ENCODE measurements at regions not wholly inside any gene's neighbourhood (a gene's known extent, or its start where the extent isn't known, plus 50 kb on each side); places are given as distances from the start of the nearest gene placed in this dataset.
"Not testable (repeated sequence)": the region's sequence is repeated elsewhere in the genome, so short reads cannot be mapped to it uniquely, and the experiment has no call there.

DNA sequence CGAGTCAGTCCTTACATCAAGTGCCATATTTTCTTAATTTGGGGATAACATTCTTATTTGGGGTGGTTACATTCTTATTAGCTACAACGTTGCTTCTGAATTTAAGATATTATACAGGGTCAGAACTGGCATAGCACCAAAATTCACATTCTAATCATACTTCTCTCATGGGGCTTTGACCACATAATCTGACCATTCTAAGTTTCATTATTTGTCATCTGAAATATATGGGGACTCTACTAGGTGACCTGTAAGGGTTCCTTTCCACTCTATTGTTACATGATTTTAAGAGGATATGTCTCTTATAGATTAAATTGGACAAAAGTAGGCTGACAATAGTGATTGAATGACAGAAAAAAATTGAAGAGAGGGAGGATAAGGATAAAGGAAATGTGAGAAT, 536.5 kb downstream of the KCTD12 start:
- no peak for DNase-seq (ENCODE audit: low spot score)

DNA sequence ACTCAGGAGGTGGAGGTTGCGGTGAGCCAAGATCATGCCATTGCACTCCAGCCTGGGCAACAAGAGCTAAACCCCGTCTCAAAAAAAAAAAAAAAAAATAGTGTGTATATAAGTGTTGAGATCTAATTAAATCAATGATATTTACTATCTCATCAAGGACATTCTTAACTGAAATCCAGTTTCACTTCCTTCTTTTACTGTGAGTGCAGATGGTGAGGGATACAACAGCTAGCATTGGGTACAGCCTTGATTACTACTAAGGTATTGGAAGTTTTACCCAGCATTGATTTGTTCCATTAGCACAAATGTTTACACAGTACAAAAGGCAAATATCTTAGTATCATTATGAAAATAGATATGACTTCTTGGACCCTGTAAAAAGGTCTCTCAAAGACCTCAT, 546.6 kb downstream of the KCTD12 start:
- no peak for DNase-seq (ENCODE audit: low spot score)

DNA sequence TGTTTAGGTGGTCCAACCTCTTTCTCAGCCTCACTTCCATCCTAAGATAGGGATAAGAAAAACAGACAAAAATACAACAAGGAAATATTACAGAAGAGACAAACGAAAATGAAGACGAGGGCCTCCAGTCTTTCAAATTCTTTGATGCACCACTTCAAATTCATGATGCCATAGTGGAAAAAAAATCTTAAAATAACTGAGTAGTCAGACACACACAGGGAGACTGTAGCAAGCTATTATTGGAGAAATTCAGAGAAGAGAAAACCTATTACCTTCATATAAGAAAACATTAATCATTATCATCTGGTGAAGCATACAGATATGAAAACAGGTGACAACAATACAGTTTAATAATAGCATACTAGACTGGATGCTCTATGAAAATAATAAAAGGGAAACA, 548.2 kb downstream of the KCTD12 start:
- DNase-seq (ENCODE audit: low spot score): no peak

DNA sequence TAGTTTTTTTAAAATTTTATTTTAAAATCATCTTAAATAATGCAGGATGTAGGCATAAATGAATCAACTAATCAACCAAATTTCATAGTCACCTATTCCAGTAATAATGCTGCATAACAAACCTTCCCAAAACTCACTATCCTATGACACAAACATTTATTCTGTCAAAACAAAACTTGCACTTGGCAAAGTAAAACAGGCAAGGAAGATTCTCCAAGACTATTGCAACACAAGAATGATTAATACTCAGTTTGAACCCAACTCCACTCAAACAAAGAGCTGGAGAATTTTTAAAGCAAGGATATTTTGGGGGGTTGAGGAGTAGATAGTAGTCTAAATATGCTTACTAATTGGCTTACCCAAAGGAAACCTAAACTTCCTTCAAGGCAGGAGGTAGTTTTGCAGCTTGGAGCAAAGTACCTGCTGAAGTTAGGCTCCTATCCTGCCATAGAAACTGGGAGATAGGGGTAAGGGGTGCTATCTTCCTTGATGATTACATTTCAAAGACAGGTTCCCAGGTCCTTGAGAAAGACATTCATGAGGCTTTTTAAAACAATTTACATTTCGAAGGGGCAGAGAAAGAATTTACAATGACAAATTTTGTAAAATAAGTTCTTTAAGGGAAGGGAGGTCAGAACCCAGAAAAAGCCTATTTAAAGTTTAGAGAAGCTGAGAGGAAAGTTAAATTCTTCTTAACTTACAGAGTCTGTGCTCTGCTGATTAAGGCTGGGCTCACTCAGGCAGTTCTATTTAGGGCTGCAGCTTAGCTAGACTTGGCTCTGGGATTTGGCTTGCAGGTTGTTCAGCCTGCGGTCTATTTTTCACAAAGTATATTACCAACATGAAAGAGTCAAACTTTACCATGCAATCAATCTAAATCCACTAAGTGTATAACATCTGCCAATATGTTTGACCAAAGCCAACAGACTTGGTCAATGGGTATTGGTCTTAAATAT, 549.0 kb downstream of the KCTD12 start:
- DNase-seq (ENCODE audit: low spot score): no peak

DNA sequence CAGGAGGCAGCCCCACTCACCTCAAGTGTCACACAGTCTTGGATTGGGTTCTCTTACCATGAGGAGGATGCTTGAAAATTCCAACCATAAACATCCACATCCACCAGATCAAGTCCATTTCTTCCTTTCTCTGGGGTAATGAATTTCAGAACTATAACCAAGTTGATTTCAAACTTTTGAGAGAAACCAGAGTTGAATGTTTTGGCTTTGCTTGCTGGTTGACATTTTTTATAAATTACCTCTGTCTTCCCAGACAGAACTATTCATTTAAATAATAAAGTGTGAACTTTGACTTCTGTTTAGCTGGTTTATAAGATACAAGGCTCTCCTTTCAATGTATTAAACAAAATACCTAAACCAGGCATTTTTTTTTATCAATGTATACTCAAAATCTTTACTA, 550.7 kb downstream of the KCTD12 start:
- DNase-seq (ENCODE audit: low spot score): no peak

DNA sequence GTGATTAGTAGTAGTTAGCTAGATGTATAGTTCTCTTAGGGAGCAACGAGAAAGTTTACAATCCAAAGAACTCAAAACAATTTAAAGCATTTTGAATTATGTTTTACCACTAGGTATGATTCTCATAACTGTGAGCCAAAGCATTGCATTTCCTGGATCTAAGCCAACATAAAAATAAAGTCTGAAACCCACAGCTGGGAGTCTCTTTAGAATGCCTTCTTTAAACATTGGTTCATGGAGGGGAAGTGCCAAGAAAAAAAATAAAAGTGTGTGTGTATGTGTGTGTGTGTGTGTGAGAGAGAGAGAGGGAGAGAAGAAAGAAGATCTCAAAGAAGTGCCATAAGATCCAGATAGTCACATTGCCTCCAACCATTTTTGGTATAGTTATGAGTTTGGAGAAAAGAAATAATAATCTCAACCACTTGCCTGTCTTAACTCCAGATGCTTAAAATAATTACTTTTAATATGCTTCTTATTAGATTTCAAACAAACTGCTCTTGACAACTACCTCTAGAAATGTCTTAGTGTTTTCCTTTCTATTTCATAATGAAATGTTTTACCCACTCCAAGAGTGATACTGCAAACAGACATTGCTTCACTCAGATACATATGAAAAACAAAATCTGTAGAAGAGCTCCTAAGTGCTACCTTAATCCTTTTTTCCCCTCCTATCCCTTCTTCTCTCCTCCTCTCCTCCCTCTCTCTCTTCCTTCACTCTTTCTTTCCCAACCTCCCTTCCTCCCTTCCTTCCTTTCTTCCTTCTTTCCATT, 554.1 kb downstream of the KCTD12 start:
- no peak for DNase-seq (ENCODE audit: low spot score)

DNA sequence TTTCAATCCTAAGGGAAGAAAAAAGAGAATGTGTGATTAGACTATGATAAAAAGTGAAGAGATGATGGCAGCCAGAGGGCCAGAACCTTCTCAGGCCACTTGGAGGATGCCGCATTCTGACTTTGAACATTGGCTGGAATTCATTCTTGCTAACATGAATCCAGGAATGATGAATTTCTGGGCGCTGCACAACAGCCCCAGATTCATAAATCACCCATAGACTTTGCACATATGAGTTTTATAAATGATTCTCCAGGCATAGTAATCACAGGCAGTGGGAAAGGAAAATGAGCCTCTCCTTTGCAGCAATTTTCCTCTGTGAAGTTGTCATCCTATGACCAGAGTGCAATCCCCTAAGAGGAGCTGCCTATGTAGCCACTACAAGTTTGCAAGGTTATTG, 555.4 kb downstream of the KCTD12 start:
- no peak for DNase-seq (ENCODE audit: low spot score)

DNA sequence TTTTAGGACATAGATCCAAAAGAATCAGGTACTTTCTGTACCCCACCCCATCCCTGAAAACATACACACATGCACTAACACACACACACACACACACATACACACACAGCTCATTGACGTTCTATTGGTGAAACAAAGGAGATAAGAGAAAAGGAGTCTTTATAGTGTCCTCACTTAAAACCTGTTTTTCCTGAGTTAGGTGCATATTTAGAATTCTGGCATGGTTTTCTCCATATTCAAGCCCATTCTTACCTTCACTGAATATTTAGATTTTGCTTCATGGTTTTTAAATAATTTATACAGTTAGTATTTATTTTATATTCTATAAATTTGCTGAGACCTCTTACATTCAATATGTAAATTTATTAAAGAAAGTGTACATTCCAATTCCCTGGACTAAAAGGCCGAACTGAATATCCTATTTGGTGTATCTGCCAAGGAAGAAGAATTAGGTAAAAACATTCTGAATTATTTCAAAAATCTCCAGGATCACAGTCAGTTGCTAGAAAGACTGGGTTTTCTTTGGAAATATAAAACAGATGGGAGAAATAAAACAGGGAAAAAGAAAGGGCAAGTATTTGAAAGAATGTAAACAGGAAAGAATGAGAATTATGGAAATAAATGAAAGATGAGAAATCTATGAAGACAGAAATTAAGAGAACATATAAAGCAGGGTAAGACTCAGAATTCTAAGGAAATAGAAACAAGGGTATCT, 556.2 kb downstream of the KCTD12 start:
- DNase-seq (ENCODE audit: low spot score): no peak

DNA sequence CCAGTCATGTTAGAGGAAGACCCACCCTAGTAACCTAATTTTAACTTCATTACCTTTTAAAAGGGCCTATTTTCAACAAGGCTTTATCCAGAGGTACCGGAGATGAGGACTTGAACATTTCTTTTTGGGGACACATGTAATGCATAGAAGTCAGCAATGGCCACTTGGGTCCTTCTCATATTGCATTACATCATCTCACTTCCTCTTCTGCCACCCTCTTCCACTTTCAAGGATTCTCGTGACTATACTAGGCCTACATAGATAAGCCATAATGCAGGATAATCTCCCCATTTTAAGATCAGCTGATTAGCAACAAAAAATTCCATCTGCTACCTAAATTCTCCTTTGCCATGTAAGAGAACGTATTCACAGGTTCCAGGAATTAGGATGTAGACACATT, 557.2 kb downstream of the KCTD12 start:
- DNase-seq (ENCODE audit: low spot score): no peak

DNA sequence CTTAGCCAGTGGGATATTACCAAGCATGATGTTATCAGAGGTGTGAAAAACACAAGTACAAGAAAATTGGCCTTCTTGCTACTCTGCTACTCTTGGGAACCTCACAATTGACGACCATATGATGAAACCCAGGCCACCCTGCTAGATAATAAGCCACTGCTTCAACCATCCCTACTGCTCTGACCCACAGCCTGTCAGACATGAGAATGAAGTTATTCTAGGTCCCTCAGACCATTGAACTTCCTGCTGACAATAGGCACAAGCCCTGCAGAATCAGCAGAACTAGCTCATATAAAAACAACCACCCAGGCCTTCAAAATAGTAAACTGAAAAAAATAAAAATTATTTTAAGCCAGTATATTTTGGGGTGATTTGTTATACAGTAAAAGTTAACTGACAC, 559.9 kb downstream of the KCTD12 start:
- no peak for DNase-seq (ENCODE audit: low spot score)

DNA sequence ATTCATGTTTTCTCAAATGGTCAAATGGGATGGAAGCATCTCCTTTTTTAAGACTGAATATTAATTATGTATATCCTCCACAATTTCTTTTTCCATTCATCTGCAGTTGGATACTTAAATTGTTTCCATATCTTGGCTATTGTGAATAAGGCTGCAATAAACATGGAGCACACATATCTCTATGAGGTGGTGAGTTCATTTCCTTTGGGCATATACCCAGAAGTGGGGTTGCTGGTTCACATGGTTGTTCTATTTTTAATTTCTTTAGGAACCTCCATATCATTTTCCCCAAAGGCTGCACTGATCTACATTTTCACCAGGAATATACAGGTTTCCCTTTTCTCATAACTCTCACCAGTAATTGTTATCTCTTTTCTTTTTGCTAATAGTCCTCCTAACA, 566.3 kb downstream of the KCTD12 start:
- DNase-seq (ENCODE audit: low spot score): no peak

DNA sequence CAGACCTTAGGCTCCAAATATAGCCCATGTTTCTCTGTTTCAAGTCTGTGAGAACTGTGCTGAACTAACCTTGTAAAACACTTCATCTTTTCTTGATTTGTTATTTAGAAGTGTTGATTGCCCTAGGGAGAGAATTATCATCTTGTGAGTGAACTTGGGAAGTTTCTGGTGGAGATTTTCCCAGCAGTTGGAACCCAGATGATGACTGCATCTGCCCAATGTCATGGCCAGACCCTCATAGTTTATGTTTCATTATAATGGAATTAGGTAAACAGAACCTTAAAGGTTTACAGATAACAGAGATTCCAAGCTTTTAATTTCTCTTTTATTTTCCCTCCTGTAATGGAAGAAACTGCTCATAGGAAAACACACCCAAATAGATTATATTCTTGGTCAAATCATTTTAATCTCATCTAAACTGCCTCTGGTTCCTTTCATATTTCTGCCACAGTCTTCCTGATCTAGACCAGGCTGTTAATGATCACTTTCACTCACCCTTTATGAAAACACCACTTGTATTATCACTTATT, 569.1 kb downstream of the KCTD12 start:
- no peak for DNase-seq (ENCODE audit: low spot score)

DNA sequence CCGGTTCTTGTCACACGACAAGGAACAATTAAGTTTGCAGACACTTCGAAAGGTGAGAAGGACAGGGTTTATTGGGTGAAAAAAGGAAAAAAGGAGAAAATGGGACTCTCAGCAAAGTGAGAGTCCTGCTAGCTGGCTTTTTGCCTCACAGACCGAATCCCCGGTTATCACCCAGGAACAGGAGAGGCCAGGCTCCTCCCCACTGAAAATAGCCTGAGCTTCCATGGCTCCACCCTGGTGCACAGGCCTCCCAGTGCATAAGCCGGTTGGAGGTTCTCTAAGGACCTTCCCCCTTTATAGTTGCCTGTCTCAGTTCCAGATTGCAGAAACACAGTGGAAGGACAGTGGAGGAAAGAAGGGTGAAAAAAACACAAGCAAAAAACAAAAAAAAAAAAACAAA, 571.7 kb downstream of the KCTD12 start:
- DNase-seq (ENCODE audit: low spot score): no peak

DNA sequence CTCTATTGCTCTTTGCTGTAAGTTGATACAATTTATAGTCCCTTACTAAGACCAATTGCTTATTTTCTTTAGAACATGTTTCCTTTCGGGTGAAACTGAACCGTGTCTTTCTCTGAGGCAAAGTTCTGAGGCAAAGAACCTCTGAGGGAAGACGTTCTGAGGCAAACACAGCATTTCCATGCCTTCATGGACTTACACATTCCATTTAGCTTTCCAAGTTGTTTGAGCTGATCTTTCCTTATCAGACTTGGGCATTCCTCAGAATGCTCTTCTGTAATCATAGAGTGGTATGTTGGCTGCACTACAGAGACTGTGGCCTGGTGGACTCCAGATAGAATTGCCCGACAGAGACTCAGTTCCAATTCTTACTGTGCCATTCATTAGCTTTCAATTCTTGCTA, 579.1 kb downstream of the KCTD12 start:
- DNase-seq (ENCODE audit: low spot score): no peak

DNA sequence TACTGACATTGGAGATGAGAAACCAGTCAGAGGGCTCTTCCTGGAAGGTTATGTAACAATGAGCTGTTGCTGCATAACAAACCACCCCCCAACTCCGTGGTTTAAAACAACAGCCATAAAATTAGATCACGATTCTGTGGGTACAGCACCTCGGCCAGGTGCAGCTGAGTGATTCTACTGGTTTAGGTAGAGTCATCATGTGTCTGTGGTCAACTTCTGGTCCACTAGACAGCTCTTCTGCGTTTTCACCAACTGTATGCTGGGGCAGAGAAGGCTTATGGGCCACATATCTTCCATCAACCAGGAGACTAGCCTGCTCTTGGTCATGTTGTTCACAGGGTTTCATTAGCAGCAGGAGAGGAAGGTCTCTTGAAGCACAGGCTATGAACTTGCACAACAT, 585.5 kb downstream of the KCTD12 start:
- no peak for DNase-seq (ENCODE audit: low spot score)

DNA sequence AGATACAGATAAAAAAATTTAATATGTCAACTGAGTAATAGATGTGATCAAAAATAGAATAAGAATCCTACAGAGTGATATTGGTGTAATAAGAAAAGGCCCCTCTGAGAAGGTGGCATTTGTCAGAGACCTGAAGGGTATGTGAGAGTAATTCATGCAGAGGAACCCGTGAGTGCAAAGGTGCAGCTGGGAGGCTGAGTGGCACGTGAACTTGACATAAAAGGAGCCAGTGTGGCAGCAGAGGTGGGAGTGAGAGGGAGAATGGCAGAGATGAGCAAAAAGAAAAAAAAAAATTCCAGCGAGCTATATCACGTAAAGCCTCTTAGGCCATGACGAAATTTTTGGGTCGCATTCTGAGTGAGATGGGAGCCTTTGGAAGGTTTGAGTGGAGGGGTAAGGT, 588.9 kb downstream of the KCTD12 start:
- no peak for DNase-seq (ENCODE audit: low spot score)

DNA sequence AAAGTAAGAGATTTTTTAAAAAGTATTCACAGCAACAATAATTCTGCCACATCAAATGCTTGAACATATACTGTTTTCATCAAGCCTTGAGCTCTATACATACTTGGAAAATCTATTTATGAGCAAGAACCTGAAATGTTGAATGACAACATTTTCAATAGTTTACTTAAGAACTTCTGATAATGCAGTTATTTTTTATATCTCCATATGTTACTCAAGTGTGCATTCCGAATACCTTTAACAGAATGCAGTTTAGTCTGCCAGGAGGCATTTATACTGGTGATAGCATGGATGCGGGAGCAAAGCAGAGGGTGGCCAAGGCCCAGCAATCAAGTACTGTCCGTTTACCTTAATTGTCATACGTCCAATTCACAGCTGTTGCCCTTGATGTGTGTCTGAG, 589.5 kb downstream of the KCTD12 start:
- no peak for DNase-seq (ENCODE audit: low spot score)

DNA sequence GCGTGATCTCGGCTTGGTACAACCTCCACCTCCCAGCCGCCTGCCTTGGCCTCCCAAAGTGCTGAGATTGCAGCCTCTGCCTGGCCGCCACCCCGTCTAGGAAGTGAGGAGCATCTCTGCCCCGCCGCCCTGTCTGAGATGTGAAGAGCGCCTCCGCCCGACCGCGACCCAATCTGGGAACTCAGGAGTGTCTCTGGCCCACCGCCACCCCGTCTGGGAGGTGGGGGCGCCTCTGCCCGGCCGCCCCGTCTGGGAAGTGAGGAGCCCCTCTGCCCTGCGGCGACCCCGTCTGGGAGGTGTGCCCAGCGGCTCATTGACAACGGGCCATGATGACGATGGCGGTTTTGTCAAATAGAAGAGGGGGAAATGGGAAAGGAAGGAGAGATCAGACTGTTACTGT, 591.2 kb downstream of the KCTD12 start:
- DNase-seq (ENCODE audit: low spot score): not testable (repeated sequence)

DNA sequence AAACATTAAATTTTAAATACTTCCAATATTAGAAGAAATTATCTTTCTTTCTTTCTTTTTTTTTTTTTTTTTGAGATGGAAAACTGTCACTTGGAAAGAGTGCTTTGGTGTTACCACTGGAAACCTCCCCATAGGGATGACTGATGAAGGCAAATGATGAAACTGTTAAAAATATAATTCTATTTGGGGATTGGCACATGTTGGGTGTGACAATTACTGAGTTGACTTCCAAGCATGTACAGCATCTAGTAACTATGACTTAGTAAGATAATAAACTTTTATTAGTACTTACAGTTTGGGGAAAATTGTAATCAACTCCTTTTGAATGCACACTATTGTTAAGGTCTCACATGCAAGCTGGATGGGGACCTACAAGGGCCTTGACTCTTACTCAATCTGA, 592.5 kb downstream of the KCTD12 start:
- no peak for DNase-seq (ENCODE audit: low spot score)

DNA sequence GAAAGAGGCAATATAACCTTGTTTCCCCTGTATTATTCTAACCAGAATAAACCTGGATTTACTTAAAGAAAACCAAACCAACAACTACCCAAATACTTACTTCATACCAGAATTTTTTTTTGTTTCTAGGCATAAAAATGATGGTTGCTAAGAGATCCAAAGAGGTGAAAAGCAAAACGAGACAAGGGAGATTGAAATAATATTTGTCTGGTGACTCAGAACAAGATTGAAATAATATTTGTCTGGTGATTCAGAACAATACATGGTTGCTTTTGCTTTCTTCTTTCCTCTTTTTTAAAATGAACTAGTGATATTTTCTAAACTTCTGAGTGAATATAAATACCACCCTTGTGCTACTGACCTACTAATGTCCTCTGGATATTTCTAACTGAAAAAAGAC, 592.9 kb downstream of the KCTD12 start:
- no peak for DNase-seq (ENCODE audit: low spot score)

DNA sequence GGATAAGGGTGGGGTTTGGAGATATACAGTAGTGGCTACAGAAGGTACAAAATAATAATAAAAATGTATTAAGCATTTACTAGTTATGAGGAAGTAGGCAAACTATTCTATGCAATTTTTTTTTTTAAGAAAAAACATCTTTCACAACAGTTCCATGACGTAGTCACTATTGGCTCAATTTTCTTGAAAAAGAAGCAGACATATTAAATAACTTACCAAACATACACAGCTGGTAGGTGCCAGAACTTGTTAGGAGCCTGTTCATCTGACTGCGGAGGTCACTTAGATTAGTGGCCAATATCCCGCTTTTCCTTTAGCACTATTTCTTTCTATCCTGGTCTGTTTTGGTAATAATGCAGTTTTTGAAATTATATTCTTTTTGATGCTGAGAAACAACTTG, 593.5 kb downstream of the KCTD12 start:
- no peak for DNase-seq (ENCODE audit: low spot score)

DNA sequence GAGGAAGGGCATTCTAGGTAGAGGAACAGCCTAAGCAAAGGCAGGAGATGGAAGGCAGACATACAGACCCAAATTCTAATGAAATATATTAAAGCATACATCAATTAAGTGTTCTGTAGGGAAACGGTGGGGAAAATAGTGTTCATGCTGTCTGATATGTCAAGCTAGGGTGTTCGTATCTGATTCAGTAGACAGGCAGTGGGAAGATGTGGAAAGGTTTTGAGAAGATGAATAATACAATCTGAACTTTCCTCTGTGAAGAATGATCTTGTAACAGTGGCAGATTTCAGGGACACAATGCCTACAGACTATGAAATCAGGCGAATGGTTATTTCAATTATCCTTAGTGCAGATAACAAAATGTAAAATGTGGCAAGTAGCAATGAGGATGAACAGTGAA, 594.2 kb downstream of the KCTD12 start:
- DNase-seq (ENCODE audit: low spot score): no peak

DNA sequence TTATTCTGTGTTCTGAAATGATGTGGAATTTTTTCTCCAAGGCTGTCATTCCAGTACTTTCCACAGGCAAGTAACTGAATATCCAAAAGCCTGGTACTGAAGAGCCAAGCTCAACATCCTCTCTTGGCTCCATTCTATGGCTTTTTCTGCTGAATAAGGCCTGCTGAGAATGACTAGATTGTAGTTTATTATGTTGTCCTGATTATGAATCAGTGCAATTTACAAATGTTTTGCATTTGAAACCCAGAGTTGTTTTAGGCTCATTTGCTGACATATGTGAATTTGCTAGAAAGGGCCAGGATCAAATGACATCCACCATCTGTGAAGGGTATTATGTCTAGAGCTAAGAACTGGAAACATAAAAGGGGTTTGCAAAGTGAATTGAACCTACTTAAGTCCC, 596.6 kb downstream of the KCTD12 start:
- no peak for DNase-seq (ENCODE audit: low spot score)
